GM18511 (cell line): ENCODE measurements at regions not wholly inside any gene's neighbourhood (a gene's known extent, or its start where the extent isn't known, plus 50 kb on each side); places are given as distances from the start of the nearest gene placed in this dataset.

ENCODE experiments used
- ATAC-seq: cut with Tn5 transposase; IDR thresholded peaks from one replicate; pipeline ENCODE4 v1.9.1; 2021; ENCODE audit warnings: mild to moderate bottlenecking, moderate library complexity; ENCODE audit not compliant: unreplicated experiment

GRCh38 chr11:107151579-107151978 is 133.3 kb upstream of the GUCY1A2 start:
- ATAC-seq = no peak

- ATAC-seq = no peak
These were observed 132.9 kb upstream of the GUCY1A2 start for GRCh38 chr11:107151158-107151557.

GRCh38 chr11:107140983-107141382 is 122.7 kb upstream of the GUCY1A2 start:
- no peak for ATAC-seq

GRCh38 chr11:107139396-107139795 is 121.1 kb upstream of the GUCY1A2 start:
- ATAC-seq = no peak

- no peak for ATAC-seq
These were observed 118.6 kb upstream of the GUCY1A2 start for GRCh38 chr11:107136892-107137291.

- no peak for ATAC-seq
These were observed 113.5 kb upstream of the GUCY1A2 start for GRCh38 chr11:107131756-107132155.

- no peak for ATAC-seq
These were observed 104.7 kb upstream of the GUCY1A2 start for GRCh38 chr11:107123022-107123421.

- ATAC-seq = no peak
These were observed 99.9 kb upstream of the GUCY1A2 start for GRCh38 chr11:107118025-107118720.

- ATAC-seq = no peak
These were observed 98.1 kb upstream of the GUCY1A2 start for GRCh38 chr11:107116358-107116757.

- ATAC-seq = no peak
These were observed 84.6 kb upstream of the GUCY1A2 start for GRCh38 chr11:107102692-107103477.

- no peak for ATAC-seq
These were observed 74.4 kb upstream of the GUCY1A2 start for GRCh38 chr11:107092667-107093066.

GRCh38 chr11:107078375-107078774 is 60.1 kb upstream of the GUCY1A2 start:
- ATAC-seq = no peak

- no peak for ATAC-seq
These were observed 58.6 kb upstream of the GUCY1A2 start for GRCh38 chr11:107076832-107077231.

GRCh38 chr11:107071129-107071528 is 52.9 kb upstream of the GUCY1A2 start:
- no peak for ATAC-seq
